ENCODE measurements at regions not wholly inside any gene's neighbourhood (a gene's known extent, or its start where the extent isn't known, plus 50 kb on each side); places are given as distances from the start of the nearest gene placed in this dataset.

DNA sequence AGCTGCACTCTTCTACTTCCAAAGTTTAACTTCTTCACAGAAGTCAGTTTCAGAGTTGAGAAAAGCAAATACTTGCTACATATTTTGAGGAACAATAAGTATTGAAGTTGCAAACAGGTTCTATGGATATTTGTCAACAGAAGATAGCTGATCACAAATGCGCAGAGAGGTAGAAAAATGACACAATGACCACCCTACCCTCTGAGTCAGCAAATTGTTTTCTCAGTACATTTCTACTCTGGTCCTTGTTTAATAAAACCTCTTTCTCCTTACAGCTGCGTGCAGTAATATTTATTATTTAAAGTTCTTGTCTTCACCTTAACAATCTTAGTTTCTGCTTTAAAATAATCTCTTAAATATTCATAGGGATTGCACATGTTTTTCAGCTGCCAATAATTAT lies 855.1 kb upstream of the CTNND2 start:
- DNase-seq (no peak), ATAC-seq (ENCODE audit: low read depth) (no peak)
- H3K9me3 Mint-ChIP-seq = peaks cover 8% of the 10 kb centered on the region
- intact Hi-C loops (cut with micrococcal nuclease) = no loop called here
- H3K27me3 Mint-ChIP-seq = no peaks in the 10 kb centered on the region
- no peak overlapping the region for H3K27ac Mint-ChIP-seq
- H3K4me3 Mint-ChIP-seq = no peak overlapping the region
- no peaks in the 10 kb centered on the region for H3K4me1 Mint-ChIP-seq
- POLR2A ChIA-PET = no interaction called here
- TF ChIP-seq CTCF (IDR thresholded peaks at IDR 0.05) = no peak
- no peaks in the 10 kb centered on the region for H3K36me3 Mint-ChIP-seq (ENCODE audit: low read depth)
- CTCF ChIA-PET = no interaction called here

- intact Hi-C loops (cut with micrococcal nuclease) = no loop called here
- Mint-ChIP-seq H3K27ac (no peak overlapping the region), H3K36me3 (ENCODE audit: low read depth) (no peaks in the 10 kb centered on the region), H3K9me3 (peaks cover 8% of the 10 kb centered on the region), H3K4me3 (no peak overlapping the region), H3K4me1 (no peaks in the 10 kb centered on the region), H3K27me3 (no peaks in the 10 kb centered on the region)
- DNase-seq = no peak
- TF ChIP-seq CTCF (IDR thresholded peaks at IDR 0.05) = no peak
- no peak for ATAC-seq (ENCODE audit: low read depth)
- POLR2A ChIA-PET = no interaction called here
- CTCF ChIA-PET = no interaction called here
Observed at GRCh38 chr5:12757035-12757434, 852.8 kb upstream of the CTNND2 start.

DNA sequence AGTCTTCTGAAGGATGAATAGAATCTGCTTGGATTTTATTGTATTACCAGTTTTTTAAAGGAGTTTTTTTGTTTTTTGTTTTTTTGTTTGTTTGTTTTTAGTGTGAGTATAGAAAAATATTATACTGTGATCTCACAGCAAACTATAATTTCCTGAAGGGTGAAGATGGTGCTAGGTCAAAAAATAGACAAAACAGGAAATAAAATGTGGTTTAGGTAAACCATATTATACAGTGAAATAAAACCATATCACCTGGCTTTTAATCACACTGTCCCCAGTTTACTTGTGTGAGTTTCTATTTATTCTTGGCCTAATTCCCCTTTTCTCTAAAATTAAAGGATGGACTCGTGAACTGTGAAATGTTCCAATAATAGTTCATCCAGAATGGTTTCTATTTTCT lies 841.3 kb upstream of the CTNND2 start:
- Mint-ChIP-seq H3K4me3 (no peak overlapping the region), H3K27me3 (no peaks in the 10 kb centered on the region), H3K27ac (no peak overlapping the region), H3K4me1 (no peaks in the 10 kb centered on the region), H3K9me3 (peaks cover 5% of the 10 kb centered on the region), H3K36me3 (ENCODE audit: low read depth) (no peaks in the 10 kb centered on the region)
- no peak for ATAC-seq (ENCODE audit: low read depth)
- ChIA-PET POLR2A (no interaction called here), CTCF (no interaction called here)
- intact Hi-C loops (cut with micrococcal nuclease) = no loop called here
- no peak for TF ChIP-seq CTCF (IDR thresholded peaks at IDR 0.05)
- DNase-seq = no peak

DNA sequence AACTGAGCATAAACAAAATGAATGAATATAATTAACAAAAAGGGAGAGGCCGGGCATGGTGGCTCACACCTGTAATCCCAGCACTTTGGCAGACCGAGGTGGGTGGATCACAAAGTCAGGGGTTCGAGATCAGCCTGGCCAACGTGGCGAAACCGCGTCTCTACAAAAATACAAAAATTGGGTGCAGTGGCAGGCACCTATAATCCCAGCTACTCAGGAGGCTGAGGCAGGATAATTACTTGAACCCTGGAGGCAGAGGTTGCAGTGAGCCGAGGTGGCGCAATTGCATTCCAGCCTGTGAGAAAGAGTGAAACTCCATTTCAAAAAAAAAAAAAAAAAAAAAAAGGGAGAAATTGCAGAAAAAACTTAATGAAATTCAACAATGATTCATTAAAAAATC lies 839.3 kb upstream of the CTNND2 start:
- no peak for TF ChIP-seq CTCF (IDR thresholded peaks at IDR 0.05)
- DNase-seq (no peak), ATAC-seq (ENCODE audit: low read depth) (no peak)
- Mint-ChIP-seq H3K36me3 (ENCODE audit: low read depth) (no peaks in the 10 kb centered on the region), H3K4me3 (no peak overlapping the region), H3K27me3 (no peaks in the 10 kb centered on the region), H3K27ac (no peak overlapping the region), H3K4me1 (no peaks in the 10 kb centered on the region), H3K9me3 (peaks cover 5% of the 10 kb centered on the region)
- CTCF ChIA-PET = no interaction called here
- POLR2A ChIA-PET = no interaction called here
- intact Hi-C loops (cut with micrococcal nuclease) = no loop called here

GRCh38 chr5:12730354-12730753 lies 826.1 kb upstream of the CTNND2 start:
- intact Hi-C loops (cut with micrococcal nuclease) = no loop called here

More at GRCh38 chr5:12730354-12730753, 826.1 kb upstream of the CTNND2 start:
- H3K4me1 Mint-ChIP-seq = no peaks in the 10 kb centered on the region
- no peaks in the 10 kb centered on the region for H3K36me3 Mint-ChIP-seq (ENCODE audit: low read depth)
- H3K27me3 Mint-ChIP-seq = no peaks in the 10 kb centered on the region
- no peak for ATAC-seq (ENCODE audit: low read depth)
- no peak overlapping the region for H3K27ac Mint-ChIP-seq
- H3K9me3 Mint-ChIP-seq = peaks cover 13% of the 10 kb centered on the region
- no peak for DNase-seq
- CTCF ChIA-PET = no interaction called here
- POLR2A ChIA-PET = no interaction called here
- no peak for TF ChIP-seq CTCF (IDR thresholded peaks at IDR 0.05)
- H3K4me3 Mint-ChIP-seq = no peak overlapping the region

Data from activated B cell treated with CpG ODN at 0.5 μM for 24 hours (primary cell).